DOHH2 (cell line): ENCODE measurements at regions not wholly inside any gene's neighbourhood (a gene's known extent, or its start where the extent isn't known, plus 50 kb on each side); places are given as distances from the start of the nearest gene placed in this dataset.

ENCODE experiments used
- H3F3A ChIP-seq: fragments of 200-600 bp; sonication (generic), shearing (Covaris generic); 2 replicates; pipeline ENCODE4 v1.6.0; 2016; ENCODE audit warnings: antibody characterized with exemption, mild to moderate bottlenecking; ENCODE audit not compliant: control insufficient read depth, insufficient read depth
- H3K27ac ChIP-seq: fragments of 200-600 bp; sonication (generic); 2 replicates; pipeline ENCODE4 v1.5.1; 2014; ENCODE audit warnings: low read depth, mild to moderate bottlenecking, low read length, moderate library complexity
- H3K27me3 ChIP-seq: fragments of 200-600 bp; sonication (generic); 2 replicates; pipeline ENCODE4 v1.6.1; 2014; ENCODE audit warnings: mild to moderate bottlenecking, low read length, mixed read lengths; ENCODE audit not compliant: control insufficient read depth
- H3K36me3 ChIP-seq: fragments of 200-600 bp; sonication (generic); 2 replicates; pipeline ENCODE4 v1.6.1; 2014; ENCODE audit warnings: mild to moderate bottlenecking, low read length, moderate library complexity, mixed read lengths; ENCODE audit not compliant: control insufficient read depth
- H3K4me1 ChIP-seq: fragments of 200-600 bp; sonication (generic); 2 replicates; pipeline ENCODE4 v1.6.1; 2014; ENCODE audit warnings: mild to moderate bottlenecking, low read length, mixed read lengths; ENCODE audit not compliant: control insufficient read depth
- H3K4me2 ChIP-seq: fragments of 200-600 bp; sonication (generic); 2 replicates; pipeline ENCODE4 v1.6.0; 2014; ENCODE audit warnings: mild to moderate bottlenecking, low read length, moderate library complexity
- H3K4me3 ChIP-seq: fragments of 200-600 bp; sonication (generic); 2 replicates; pipeline ENCODE4 v1.5.1; 2014; ENCODE audit warnings: mild to moderate bottlenecking, low read length, mixed read lengths
- H3K79me2 ChIP-seq: fragments of 200-600 bp; sonication (generic); 2 replicates; pipeline ENCODE4 v1.6.1; 2014; ENCODE audit warnings: mild to moderate bottlenecking, low read length, mixed read lengths; ENCODE audit not compliant: control insufficient read depth
- H3K9me2 ChIP-seq: fragments of 200-600 bp; sonication (generic); replicated peaks from 2 replicates; pipeline ENCODE4 v1.6.1; 2014; ENCODE audit warnings: mild to moderate bottlenecking, low read length, mixed read lengths; ENCODE audit not compliant: control insufficient read depth
- H3K9me3 ChIP-seq: fragments of 200-600 bp; sonication (generic); 2 replicates; pipeline ENCODE4 v1.6.1; 2014; ENCODE audit warnings: antibody characterized with exemption, low read length, mixed read lengths; ENCODE audit not compliant: control insufficient read depth, insufficient read depth
- H4K20me1 ChIP-seq: fragments of 200-600 bp; sonication (generic); 2 replicates; pipeline ENCODE4 v1.6.0; 2014; ENCODE audit warnings: low read depth, mild to moderate bottlenecking, antibody characterized with exemption, low read length, moderate library complexity; ENCODE audit not compliant: control insufficient read depth, insufficient read depth
- CTCF ChIP-seq: fragments of 200-600 bp; sonication (generic); IDR thresholded peaks from one replicate; pipeline ENCODE4 v1.5.1; 2014; ENCODE audit warnings: antibody characterized with exemption, mild to moderate bottlenecking, low read depth, low read length; ENCODE audit not compliant: poor library complexity, severe bottlenecking
- EZH2phosphoT487 ChIP-seq: fragments of 200-600 bp; sonication (generic); IDR thresholded peaks from 2 replicates; pipeline ENCODE4 v1.6.1; 2017; ENCODE audit warnings: borderline replicate concordance, mild to moderate bottlenecking, antibody characterized with exemption, low read length, moderate library complexity, mixed read lengths

- no peak overlapping the region for H3K27ac ChIP-seq
- H3K9me3 ChIP-seq, result no peaks in the 10 kb centered on the region
- no peaks in the 10 kb centered on the region for H3K79me2 ChIP-seq
- H3K36me3 ChIP-seq, result no peaks in the 10 kb centered on the region
- H3K4me2 ChIP-seq, result no peak overlapping the region
- H3K4me1 ChIP-seq, result no peaks in the 10 kb centered on the region
- H3K9me2 ChIP-seq, result no peaks in the 10 kb centered on the region
- TF ChIP-seq CTCF, result no peak
- TF ChIP-seq EZH2phosphoT487, result no peak
- H3K4me3 ChIP-seq, result no peak overlapping the region
- no peaks in the 10 kb centered on the region for H3F3A ChIP-seq
- H4K20me1 ChIP-seq, result no peaks in the 10 kb centered on the region
- no peaks in the 10 kb centered on the region for H3K27me3 ChIP-seq
Observed at GRCh38 chr17:79365836-79366770, 244.7 kb downstream of the RBFOX3 start.

DNA sequence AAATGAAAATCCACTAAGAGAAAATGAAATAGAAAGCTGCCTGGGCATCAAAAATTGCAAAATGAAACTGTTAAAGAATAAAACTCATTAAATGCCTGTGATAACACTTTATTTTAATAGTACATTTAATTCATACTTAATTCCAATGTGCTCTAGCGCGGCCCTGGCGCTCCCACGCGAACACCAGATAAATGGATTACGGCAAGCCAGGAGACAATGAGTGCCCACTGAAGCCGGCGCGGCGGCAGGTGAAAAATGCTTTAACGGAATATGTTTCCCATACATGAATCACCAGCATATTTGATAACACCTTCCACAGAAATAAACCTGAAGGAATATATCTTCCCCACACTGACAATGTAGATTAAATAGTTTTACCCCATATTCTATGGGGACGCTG, 245.5 kb downstream of the RBFOX3 start:
- Histone ChIP-seq H3K27me3 (no peaks in the 10 kb centered on the region), H3K27ac (no peak overlapping the region), H3K9me2 (no peaks in the 10 kb centered on the region), H3K9me3 (no peaks in the 10 kb centered on the region), H3K36me3 (no peaks in the 10 kb centered on the region), H3K4me1 (no peaks in the 10 kb centered on the region), H3K79me2 (no peaks in the 10 kb centered on the region), H3K4me2 (no peak overlapping the region), H3F3A (no peaks in the 10 kb centered on the region), H3K4me3 (no peak overlapping the region), H4K20me1 (no peaks in the 10 kb centered on the region)
- TF ChIP-seq CTCF (no peak), EZH2phosphoT487 (no peak)

GRCh38 chr17:79364315-79365094, 246.3 kb downstream of the RBFOX3 start:
- no peak for TF ChIP-seq CTCF
- no peak for TF ChIP-seq EZH2phosphoT487
- Histone ChIP-seq H3K27ac (no peak overlapping the region), H4K20me1 (no peaks in the 10 kb centered on the region), H3F3A (no peaks in the 10 kb centered on the region), H3K9me2 (no peaks in the 10 kb centered on the region), H3K79me2 (no peaks in the 10 kb centered on the region), H3K27me3 (no peaks in the 10 kb centered on the region), H3K4me1 (no peaks in the 10 kb centered on the region), H3K36me3 (no peaks in the 10 kb centered on the region), H3K9me3 (no peaks in the 10 kb centered on the region), H3K4me2 (no peak overlapping the region), H3K4me3 (no peak overlapping the region)
